ENCODE measurements at regions not wholly inside any gene's neighbourhood (a gene's known extent, or its start where the extent isn't known, plus 50 kb on each side); places are given as distances from the start of the nearest gene placed in this dataset.

DNA sequence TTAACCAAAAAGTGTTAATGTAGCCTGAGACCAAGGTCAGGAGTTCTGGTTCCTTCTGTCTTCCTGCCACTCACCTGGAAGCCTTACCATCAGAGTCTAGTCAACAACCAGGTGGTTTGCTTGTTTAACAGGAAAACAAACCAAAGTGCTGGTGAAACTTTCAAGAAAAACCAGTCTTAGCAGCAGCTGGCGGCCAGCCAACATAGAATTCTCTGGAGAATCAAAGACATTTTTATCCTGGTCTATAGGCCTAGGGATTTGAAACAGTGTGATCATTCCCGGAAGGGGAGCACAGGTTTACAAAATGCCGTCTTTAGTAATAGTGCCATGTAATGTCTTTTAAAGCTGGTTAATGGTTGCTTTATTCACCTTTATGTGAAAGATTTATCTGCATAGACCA, 146.6 kb upstream of the AKIRIN2 start:
- Histone ChIP-seq H3K27ac (ENCODE audit: low read depth, low read length) (no peak overlapping the region), H3K4me1 (ENCODE audit: insufficient read depth, low read length) (peaks cover 4% of the 10 kb centered on the region; the same call in 1 of the 2 replicates), H3K9ac (ENCODE audit: low read depth, low read length) (no peak overlapping the region), H3K36me3 (ENCODE audit: insufficient read depth, low read length) (no peaks in the 10 kb centered on the region), H3K9me3 (ENCODE audit: insufficient read depth, low read depth, low read length) (no peaks in the 10 kb centered on the region), H3K4me3 (ENCODE audit: low read length) (no peak overlapping the region), H3K27me3 (ENCODE audit: insufficient read depth, low read length) (no peaks in the 10 kb centered on the region)
- 92% methylated on average over 3 of the region's 3 CpGs for WGBS

DNA sequence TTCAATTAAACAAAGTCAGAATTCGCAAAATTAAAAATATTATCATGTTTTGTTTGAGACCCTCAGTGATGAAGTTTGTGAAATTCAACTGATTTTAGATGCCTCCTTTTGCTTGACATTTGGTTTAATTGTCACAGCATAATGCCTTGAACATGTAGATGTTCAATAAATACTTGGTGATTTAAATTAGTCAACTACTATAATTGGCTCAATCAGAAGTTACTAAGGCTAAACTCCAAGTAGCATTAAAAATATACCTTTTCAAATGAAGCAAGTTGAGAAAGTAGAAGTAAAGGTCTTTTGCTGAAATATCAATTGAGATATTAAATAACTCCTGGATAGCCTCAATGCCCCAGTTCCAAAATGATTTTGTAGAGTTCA, 145.8 kb upstream of the AKIRIN2 start:
- Histone ChIP-seq H3K4me1 (ENCODE audit: insufficient read depth, low read length) (peaks cover 4% of the 10 kb centered on the region; the same call in 1 of the 2 replicates), H3K4me3 (ENCODE audit: low read length) (no peak overlapping the region), H3K27me3 (ENCODE audit: insufficient read depth, low read length) (no peaks in the 10 kb centered on the region), H3K9ac (ENCODE audit: low read depth, low read length) (no peak overlapping the region), H3K36me3 (ENCODE audit: insufficient read depth, low read length) (no peaks in the 10 kb centered on the region), H3K9me3 (ENCODE audit: insufficient read depth, low read depth, low read length) (no peaks in the 10 kb centered on the region), H3K27ac (ENCODE audit: low read depth, low read length) (no peak overlapping the region)
- 100% methylated on average over 1 of the region's 1 CpG for WGBS

- H3K27ac ChIP-seq (ENCODE audit: low read depth, low read length), result no peak overlapping the region
- no peaks in the 10 kb centered on the region for H3K36me3 ChIP-seq (ENCODE audit: insufficient read depth, low read length)
- WGBS, result 97% methylated on average over 6 of the region's 6 CpGs
- no peaks in the 10 kb centered on the region for H3K27me3 ChIP-seq (ENCODE audit: insufficient read depth, low read length)
- no peak overlapping the region for H3K4me3 ChIP-seq (ENCODE audit: low read length)
- H3K9ac ChIP-seq (ENCODE audit: low read depth, low read length), result no peak overlapping the region
- no peaks in the 10 kb centered on the region for H3K9me3 ChIP-seq (ENCODE audit: insufficient read depth, low read depth, low read length)
- peaks cover 4% of the 10 kb centered on the region; the same call in 1 of the 2 replicates for H3K4me1 ChIP-seq (ENCODE audit: insufficient read depth, low read length)
Observed at GRCh38 chr6:87847135-87847829, 145.2 kb upstream of the AKIRIN2 start.

- H3K9me3 ChIP-seq (ENCODE audit: insufficient read depth, low read depth, low read length), result no peaks in the 10 kb centered on the region
- peaks cover 4% of the 10 kb centered on the region; the same call in 1 of the 2 replicates for H3K4me1 ChIP-seq (ENCODE audit: insufficient read depth, low read length)
- H3K9ac ChIP-seq (ENCODE audit: low read depth, low read length), result no peak overlapping the region
- H3K36me3 ChIP-seq (ENCODE audit: insufficient read depth, low read length), result no peaks in the 10 kb centered on the region
- no peak overlapping the region for H3K27ac ChIP-seq (ENCODE audit: low read depth, low read length)
- no peaks in the 10 kb centered on the region for H3K27me3 ChIP-seq (ENCODE audit: insufficient read depth, low read length)
- H3K4me3 ChIP-seq (ENCODE audit: low read length), result no peak overlapping the region
Observed at GRCh38 chr6:87846434-87846833, 144.4 kb upstream of the AKIRIN2 start.

DNA sequence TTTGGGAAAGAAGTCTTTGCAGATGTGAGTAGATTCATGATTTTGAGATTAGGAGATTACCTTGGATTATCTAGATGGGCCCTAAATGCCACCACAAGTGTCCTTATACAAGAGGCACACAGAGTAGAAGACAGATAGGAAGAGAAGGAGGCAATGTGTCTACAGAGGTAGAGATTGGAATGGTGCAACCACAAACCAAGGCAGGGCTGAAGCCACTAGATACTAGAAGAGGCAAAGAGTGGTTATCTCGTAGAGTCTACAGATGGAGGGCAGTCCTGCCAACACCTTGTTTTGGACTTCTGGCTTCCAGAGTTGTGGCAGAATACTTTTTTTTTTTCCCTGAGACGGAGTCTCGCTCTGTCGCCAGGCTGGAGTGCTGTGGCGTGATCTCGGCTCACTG, 138.3 kb upstream of the AKIRIN2 start:
- Histone ChIP-seq H3K4me3 (ENCODE audit: low read length) (no peak overlapping the region), H3K9ac (ENCODE audit: low read depth, low read length) (no peak overlapping the region), H3K27me3 (ENCODE audit: insufficient read depth, low read length) (no peaks in the 10 kb centered on the region), H3K27ac (ENCODE audit: low read depth, low read length) (no peak overlapping the region), H3K36me3 (ENCODE audit: insufficient read depth, low read length) (no peaks in the 10 kb centered on the region), H3K9me3 (ENCODE audit: insufficient read depth, low read depth, low read length) (no peaks in the 10 kb centered on the region), H3K4me1 (ENCODE audit: insufficient read depth, low read length) (no peaks in the 10 kb centered on the region)
- WGBS, result 97% methylated on average over 6 of the region's 6 CpGs

DNA sequence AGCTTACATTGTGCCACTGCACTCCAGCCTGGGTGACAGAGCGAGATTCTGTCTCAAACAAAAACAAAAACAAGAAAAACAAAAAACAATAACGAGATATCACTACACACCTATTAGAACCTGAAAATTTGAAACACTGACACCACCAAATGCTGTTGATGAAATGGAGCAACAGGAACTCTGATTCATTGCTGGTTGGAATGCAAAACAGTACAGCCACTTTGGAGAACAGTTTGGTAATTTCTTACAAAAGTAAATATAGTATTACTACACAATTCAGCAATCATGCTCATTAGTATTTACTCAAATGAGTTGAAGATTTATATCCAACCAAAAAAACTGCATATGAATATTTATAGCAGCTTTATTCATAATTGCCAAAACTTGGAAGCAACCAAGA, 135.8 kb upstream of the AKIRIN2 start:
- no peak overlapping the region for H3K4me3 ChIP-seq (ENCODE audit: low read length)
- H3K27ac ChIP-seq (ENCODE audit: low read depth, low read length), result no peak overlapping the region
- H3K9me3 ChIP-seq (ENCODE audit: insufficient read depth, low read depth, low read length), result no peaks in the 10 kb centered on the region
- no peaks in the 10 kb centered on the region for H3K27me3 ChIP-seq (ENCODE audit: insufficient read depth, low read length)
- WGBS, result 44% methylated on average over 2 of the region's 2 CpGs
- H3K36me3 ChIP-seq (ENCODE audit: insufficient read depth, low read length), result no peaks in the 10 kb centered on the region
- H3K4me1 ChIP-seq (ENCODE audit: insufficient read depth, low read length), result no peaks in the 10 kb centered on the region
- no peak overlapping the region for H3K9ac ChIP-seq (ENCODE audit: low read depth, low read length)

DNA sequence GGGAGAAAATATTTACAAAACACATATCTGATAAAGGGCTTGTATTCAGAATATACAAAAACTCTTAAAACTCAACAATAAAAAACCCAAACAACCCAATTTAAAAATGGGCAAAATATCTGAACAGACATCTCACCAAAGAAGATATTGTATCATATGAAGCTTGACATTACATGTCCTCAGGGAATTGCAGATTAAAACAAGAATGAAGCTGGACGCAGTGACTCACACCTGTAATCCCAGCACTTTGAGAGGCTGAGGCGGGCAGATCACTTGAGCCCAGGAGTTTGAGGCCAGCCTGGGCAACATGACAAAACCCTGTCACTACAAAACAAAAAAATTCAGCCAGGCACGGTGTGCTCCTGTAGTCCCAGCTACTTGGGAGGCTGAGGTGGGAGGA, 135.4 kb upstream of the AKIRIN2 start:
- H3K27ac ChIP-seq (ENCODE audit: low read depth, low read length), result no peak overlapping the region
- 96% methylated on average over 3 of the region's 3 CpGs for WGBS

DNA sequence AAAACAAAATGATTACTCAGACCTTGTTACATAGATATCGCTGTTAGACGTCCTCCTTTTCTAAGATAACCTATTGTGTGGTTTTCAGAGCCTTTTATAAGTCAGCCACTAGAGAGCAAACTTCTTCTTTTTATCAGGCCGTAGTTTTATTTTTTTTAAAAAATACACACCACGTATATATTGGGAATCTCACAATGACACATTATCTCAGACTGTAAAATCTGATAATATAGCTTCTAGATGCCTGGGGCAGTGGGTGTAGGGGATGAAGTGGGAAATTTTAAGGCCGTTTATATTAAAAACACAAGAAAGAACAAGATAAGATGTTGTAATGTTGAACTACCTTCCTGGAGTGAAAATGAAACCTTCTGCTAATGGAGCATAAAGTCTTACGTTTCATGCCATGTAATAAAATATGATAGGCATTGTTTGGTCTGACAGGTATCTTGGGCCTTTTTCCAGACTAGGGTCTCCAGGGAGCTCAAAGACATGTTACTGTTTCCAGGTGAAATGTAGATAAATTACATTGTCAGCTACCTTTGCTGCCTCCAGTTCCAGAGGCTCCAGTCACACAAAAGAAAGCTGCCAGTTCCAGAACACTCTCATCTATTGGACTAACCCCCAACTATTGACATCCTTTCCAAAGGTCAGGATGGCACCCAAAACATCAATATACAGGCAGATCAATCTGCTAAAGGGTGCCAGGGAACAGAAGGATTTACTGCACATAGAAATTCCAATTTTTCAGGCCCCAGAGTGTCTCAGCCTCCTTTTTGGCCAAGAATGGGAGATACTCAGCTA, 130.2 kb upstream of the AKIRIN2 start:
- H3K4me1 ChIP-seq (ENCODE audit: insufficient read depth, low read length), result no peaks in the 10 kb centered on the region
- 82% methylated on average over 4 of the region's 6 CpGs for WGBS
- H3K9ac ChIP-seq (ENCODE audit: low read depth, low read length), result no peak overlapping the region
- no peaks in the 10 kb centered on the region for H3K9me3 ChIP-seq (ENCODE audit: insufficient read depth, low read depth, low read length)
- no peak overlapping the region for H3K4me3 ChIP-seq (ENCODE audit: low read length)
- H3K27me3 ChIP-seq (ENCODE audit: insufficient read depth, low read length), result no peaks in the 10 kb centered on the region
- no peak overlapping the region for H3K27ac ChIP-seq (ENCODE audit: low read depth, low read length)
- H3K36me3 ChIP-seq (ENCODE audit: insufficient read depth, low read length), result no peaks in the 10 kb centered on the region

More for the DNA sequence above, 135.4 kb upstream of the AKIRIN2 start:
- no peaks in the 10 kb centered on the region for H3K27me3 ChIP-seq (ENCODE audit: insufficient read depth, low read length)
- H3K9me3 ChIP-seq (ENCODE audit: insufficient read depth, low read depth, low read length), result no peaks in the 10 kb centered on the region
- H3K9ac ChIP-seq (ENCODE audit: low read depth, low read length), result no peak overlapping the region
- no peaks in the 10 kb centered on the region for H3K36me3 ChIP-seq (ENCODE audit: insufficient read depth, low read length)
- H3K4me3 ChIP-seq (ENCODE audit: low read length), result no peak overlapping the region
- H3K4me1 ChIP-seq (ENCODE audit: insufficient read depth, low read length), result no peaks in the 10 kb centered on the region

GRCh38 chr6:87830907-87831306, 128.9 kb upstream of the AKIRIN2 start:
- Histone ChIP-seq H3K4me3 (ENCODE audit: low read length) (no peak overlapping the region), H3K9ac (ENCODE audit: low read depth, low read length) (no peak overlapping the region), H3K27ac (ENCODE audit: low read depth, low read length) (no peak overlapping the region), H3K4me1 (ENCODE audit: insufficient read depth, low read length) (no peaks in the 10 kb centered on the region), H3K36me3 (ENCODE audit: insufficient read depth, low read length) (no peaks in the 10 kb centered on the region), H3K27me3 (ENCODE audit: insufficient read depth, low read length) (no peaks in the 10 kb centered on the region), H3K9me3 (ENCODE audit: insufficient read depth, low read depth, low read length) (no peaks in the 10 kb centered on the region)
- WGBS, result 90% methylated on average over 4 of the region's 4 CpGs

DNA sequence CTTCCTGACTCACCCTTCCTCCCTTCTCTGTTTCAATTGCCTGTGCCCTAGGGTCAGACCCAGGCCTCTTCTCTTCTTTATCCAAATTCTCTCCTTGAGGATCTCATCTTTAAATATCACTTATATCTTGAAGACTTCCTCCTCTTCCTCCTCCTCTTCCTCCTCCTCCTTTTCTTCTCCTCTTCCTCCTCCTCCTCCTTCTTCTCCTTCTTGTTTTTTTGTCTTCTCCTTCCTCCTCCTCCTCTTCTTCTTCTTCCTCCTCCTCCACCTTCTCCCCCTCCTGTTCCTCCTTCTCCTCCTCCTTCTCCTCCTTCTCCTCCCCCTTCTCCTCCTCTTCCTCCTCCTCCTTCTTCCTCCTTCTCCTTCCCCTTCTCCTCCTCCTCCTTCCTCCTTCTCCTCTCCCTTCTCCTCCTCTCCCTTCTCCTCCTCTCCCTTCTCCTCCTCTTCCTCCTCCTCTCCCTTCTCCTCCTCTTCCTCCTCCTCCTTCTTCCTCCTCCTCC, 127.6 kb upstream of the AKIRIN2 start:
- no peak overlapping the region for H3K27ac ChIP-seq (ENCODE audit: low read depth, low read length)
- no peaks in the 10 kb centered on the region for H3K27me3 ChIP-seq (ENCODE audit: insufficient read depth, low read length)
- no peaks in the 10 kb centered on the region for H3K36me3 ChIP-seq (ENCODE audit: insufficient read depth, low read length)
- H3K9ac ChIP-seq (ENCODE audit: low read depth, low read length), result no peak overlapping the region
- no peak overlapping the region for H3K4me3 ChIP-seq (ENCODE audit: low read length)
- no peaks in the 10 kb centered on the region for H3K4me1 ChIP-seq (ENCODE audit: insufficient read depth, low read length)
- no peaks in the 10 kb centered on the region for H3K9me3 ChIP-seq (ENCODE audit: insufficient read depth, low read depth, low read length)

DNA sequence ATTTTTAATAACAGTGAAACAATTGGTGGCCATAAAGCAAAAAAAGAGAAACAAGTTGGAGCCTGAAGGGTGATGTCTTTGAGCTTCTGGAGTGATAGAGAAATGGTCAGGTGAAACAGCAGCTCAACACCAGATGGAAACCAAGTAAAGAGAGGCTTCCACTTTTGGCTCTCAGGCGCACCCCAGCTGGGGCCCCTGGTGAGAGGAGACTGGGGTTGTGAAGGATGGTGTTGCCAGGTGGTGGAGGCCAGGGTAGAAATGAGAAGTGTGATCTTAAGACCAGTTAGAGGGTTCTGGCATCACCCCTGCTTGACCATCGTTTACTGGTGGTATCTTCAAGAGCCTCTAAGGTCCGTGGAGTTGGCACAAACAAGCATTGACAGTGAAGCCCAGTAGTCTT, 126.0 kb upstream of the AKIRIN2 start:
- no peaks in the 10 kb centered on the region for H3K36me3 ChIP-seq (ENCODE audit: insufficient read depth, low read length)
- no peak overlapping the region for H3K9ac ChIP-seq (ENCODE audit: low read depth, low read length)
- no peaks in the 10 kb centered on the region for H3K27me3 ChIP-seq (ENCODE audit: insufficient read depth, low read length)
- no peaks in the 10 kb centered on the region for H3K9me3 ChIP-seq (ENCODE audit: insufficient read depth, low read depth, low read length)
- H3K4me1 ChIP-seq (ENCODE audit: insufficient read depth, low read length), result no peaks in the 10 kb centered on the region
- no peak overlapping the region for H3K4me3 ChIP-seq (ENCODE audit: low read length)
- 92% methylated on average over 3 of the region's 3 CpGs for WGBS
- H3K27ac ChIP-seq (ENCODE audit: low read depth, low read length), result no peak overlapping the region

Data from HUES64 (cell line).